GM23338 (cell line): ENCODE measurements at regions not wholly inside any gene's neighbourhood (a gene's known extent, or its start where the extent isn't known, plus 50 kb on each side); places are given as distances from the start of the nearest gene placed in this dataset.

Source experiments
- ATAC-seq: fragments of 200-7000 bp; cut with Tn5 transposase; 3 replicates; pipeline ENCODE4 v1.9.1; 2020
- DNase-seq: peaks from one replicate; pipeline ENCODE4 v3.0.0-alpha.2; 2015; ENCODE audit warnings: low spot score
- H2AFZ ChIP-seq: fragments of 200-600 bp; sonication (generic); 2 replicates; pipeline ENCODE4 v1.8.0; 2016; ENCODE audit warnings: antibody characterized with exemption, mild to moderate bottlenecking, moderate library complexity
- H3F3A ChIP-seq: fragments of 200-600 bp; sonication (generic); replicated peaks from 2 replicates; pipeline ENCODE4 v1.8.0; 2017; ENCODE audit warnings: antibody characterized with exemption, mixed run types, low read depth
- H3K27ac ChIP-seq: fragments of 200-600 bp; sonication (generic); 2 replicates; pipeline ENCODE4 v1.6.1; 2016; ENCODE audit warnings: low read depth
- H3K27me3 ChIP-seq: fragments of 200-600 bp; sonication (generic); 2 replicates; pipeline ENCODE4 v1.8.0; 2016; ENCODE audit warnings: mild to moderate bottlenecking, mixed run types, moderate library complexity; ENCODE audit not compliant: insufficient read depth
- H3K36me3 ChIP-seq: fragments of 200-600 bp; sonication (generic); 2 replicates; pipeline ENCODE4 v1.8.0; 2016; ENCODE audit warnings: mild to moderate bottlenecking; ENCODE audit not compliant: insufficient read depth
- H3K4me1 ChIP-seq: fragments of 200-600 bp; sonication (generic); 2 replicates; pipeline ENCODE4 v1.8.0; 2016; ENCODE audit warnings: mild to moderate bottlenecking, moderate library complexity; ENCODE audit not compliant: insufficient read depth
- H3K4me2 ChIP-seq: fragments of 200-600 bp; sonication (generic); 2 replicates; pipeline ENCODE4 v1.7.1; 2017; ENCODE audit warnings: mixed run types
- H3K4me3 ChIP-seq: fragments of 200-600 bp; sonication (generic); 2 replicates; pipeline ENCODE4 v1.6.1; 2016; ENCODE audit warnings: mixed run types
- H3K79me2 ChIP-seq: fragments of 200-600 bp; sonication (generic); replicated peaks from 2 replicates; pipeline ENCODE4 v1.8.0; 2017; ENCODE audit warnings: mild to moderate bottlenecking; ENCODE audit not compliant: insufficient read depth
- H3K9me2 ChIP-seq: fragments of 200-600 bp; sonication (generic); 2 replicates; pipeline ENCODE4 v1.8.0; 2017; ENCODE audit not compliant: insufficient read depth
- H4K20me1 ChIP-seq: fragments of 200-600 bp; sonication (generic); replicated peaks from 2 replicates; pipeline ENCODE4 v1.8.0; 2017; ENCODE audit warnings: mild to moderate bottlenecking; ENCODE audit not compliant: insufficient read depth
- H3K27ac Mint-ChIP-seq: 2 replicates; pipeline ENCODE4 v1.8.0; 2020; ENCODE audit warnings: inconsistent platforms, mild to moderate bottlenecking, moderate library complexity, mixed read lengths
- H3K27me3 Mint-ChIP-seq: 3 replicates; pipeline ENCODE4 v1.8.0; 2022; ENCODE audit warnings: low read depth, mild to moderate bottlenecking, moderate library complexity, mixed read lengths, inconsistent platforms; ENCODE audit not compliant: insufficient read depth, poor library complexity
- H3K36me3 Mint-ChIP-seq: 3 replicates; pipeline ENCODE4 v1.8.0; 2021; ENCODE audit warnings: low read depth, mild to moderate bottlenecking, inconsistent platforms, moderate library complexity, mixed read lengths
- H3K4me1 Mint-ChIP-seq: 3 replicates; pipeline ENCODE4 v1.8.0; 2020; ENCODE audit warnings: mild to moderate bottlenecking, inconsistent platforms, mixed read lengths
- H3K4me3 Mint-ChIP-seq: 3 replicates; pipeline ENCODE4 v1.8.0; 2021; ENCODE audit warnings: moderate library complexity, mild to moderate bottlenecking, inconsistent platforms, mixed read lengths
- H3K9me3 Mint-ChIP-seq: 3 replicates; pipeline ENCODE4 v1.8.0; 2020; ENCODE audit warnings: moderate library complexity, mild to moderate bottlenecking, inconsistent platforms, mixed read lengths
- ETS1 ChIP-seq: IDR thresholded peaks from 2 replicates; pipeline ENCODE4 v1.6.1; 2016; ENCODE audit warnings: antibody characterized with exemption
- EZH2 ChIP-seq: fragments of 200-600 bp; sonication (generic); IDR thresholded peaks from one replicate; pipeline ENCODE4 v1.8.0; 2017; ENCODE audit warnings: antibody characterized with exemption, mild to moderate bottlenecking, low read depth; ENCODE audit not compliant: unreplicated experiment
- EZH2phosphoT487 ChIP-seq: fragments of 200-600 bp; sonication (generic); IDR thresholded peaks from one replicate; pipeline ENCODE4 v1.8.1; 2018; ENCODE audit warnings: antibody characterized with exemption; ENCODE audit not compliant: unreplicated experiment
- JUNB ChIP-seq: IDR thresholded peaks from one replicate; pipeline ENCODE4 v1.6.1; 2016; ENCODE audit warnings: antibody characterized with exemption; ENCODE audit not compliant: unreplicated experiment
- NANOG ChIP-seq: IDR thresholded peaks from 2 replicates; pipeline ENCODE4 v1.6.1; 2016; ENCODE audit warnings: antibody characterized with exemption, borderline replicate concordance
- POLR2AphosphoS5 ChIP-seq: IDR thresholded peaks from 2 replicates; pipeline ENCODE4 v1.6.1; 2016; ENCODE audit warnings: antibody characterized with exemption, low read depth
- ZNF331 ChIP-seq: fragments of 250-450 bp; sonication (Bioruptor Pico); IDR thresholded peaks from 2 replicates; pipeline ENCODE4 v1.5.0; 2020; ENCODE audit warnings: low read depth, mild to moderate bottlenecking, moderate library complexity
- ZNF462 ChIP-seq: fragments of 250-450 bp; sonication (Bioruptor Pico); IDR thresholded peaks from 2 replicates; pipeline ENCODE4 v1.5.0; 2020; ENCODE audit warnings: mild to moderate bottlenecking, moderate library complexity
- TF ChIP-seq, protein P1 (sequence below): IDR thresholded peaks from one replicate; pipeline ENCODE4 v1.6.1; 2018; ENCODE audit warnings: antibody characterized with exemption; ENCODE audit not compliant: unreplicated experiment
- TF ChIP-seq, protein P2 (sequence below), 2 experiments: fragments of 200-600 bp in 1 of 2; sonication (generic) in 1 of 2; conservative IDR thresholded peaks; 2 replicates each; pipeline versions ENCODE4 v1.5.1 to v1.6.1; 2016 to 2017; ENCODE audit warnings: antibody characterized with exemption in 2 of 2, low read depth in 2 of 2, mild to moderate bottlenecking in 2 of 2, moderate library complexity in 1 of 2

GRCh38 chr9:135334953-135335460 lies 144.6 kb upstream of the PPP1R26 start:
- Histone ChIP-seq H3K9me2 (peaks cover 10% of the 10 kb centered on the region), H2AFZ (no peak overlapping the region), H3K4me2 (no peak overlapping the region), H3K27ac (no peak overlapping the region), H3F3A (peaks cover 10% of the 10 kb centered on the region; the same call in 1 of the 2 replicates), H3K79me2 (no peaks in the 10 kb centered on the region), H3K36me3 (no peaks in the 10 kb centered on the region), H4K20me1 (no peaks in the 10 kb centered on the region), H3K27me3 (no peaks in the 10 kb centered on the region), H3K4me3 (no peak overlapping the region), H3K4me1 (peaks cover 11% of the 10 kb centered on the region)
- H3K36me3 Mint-ChIP-seq = no peaks in the 10 kb centered on the region
- no peak for TF ChIP-seq ETS1
- no peak for TF ChIP-seq JUNB
- TF ChIP-seq, protein P1, sequence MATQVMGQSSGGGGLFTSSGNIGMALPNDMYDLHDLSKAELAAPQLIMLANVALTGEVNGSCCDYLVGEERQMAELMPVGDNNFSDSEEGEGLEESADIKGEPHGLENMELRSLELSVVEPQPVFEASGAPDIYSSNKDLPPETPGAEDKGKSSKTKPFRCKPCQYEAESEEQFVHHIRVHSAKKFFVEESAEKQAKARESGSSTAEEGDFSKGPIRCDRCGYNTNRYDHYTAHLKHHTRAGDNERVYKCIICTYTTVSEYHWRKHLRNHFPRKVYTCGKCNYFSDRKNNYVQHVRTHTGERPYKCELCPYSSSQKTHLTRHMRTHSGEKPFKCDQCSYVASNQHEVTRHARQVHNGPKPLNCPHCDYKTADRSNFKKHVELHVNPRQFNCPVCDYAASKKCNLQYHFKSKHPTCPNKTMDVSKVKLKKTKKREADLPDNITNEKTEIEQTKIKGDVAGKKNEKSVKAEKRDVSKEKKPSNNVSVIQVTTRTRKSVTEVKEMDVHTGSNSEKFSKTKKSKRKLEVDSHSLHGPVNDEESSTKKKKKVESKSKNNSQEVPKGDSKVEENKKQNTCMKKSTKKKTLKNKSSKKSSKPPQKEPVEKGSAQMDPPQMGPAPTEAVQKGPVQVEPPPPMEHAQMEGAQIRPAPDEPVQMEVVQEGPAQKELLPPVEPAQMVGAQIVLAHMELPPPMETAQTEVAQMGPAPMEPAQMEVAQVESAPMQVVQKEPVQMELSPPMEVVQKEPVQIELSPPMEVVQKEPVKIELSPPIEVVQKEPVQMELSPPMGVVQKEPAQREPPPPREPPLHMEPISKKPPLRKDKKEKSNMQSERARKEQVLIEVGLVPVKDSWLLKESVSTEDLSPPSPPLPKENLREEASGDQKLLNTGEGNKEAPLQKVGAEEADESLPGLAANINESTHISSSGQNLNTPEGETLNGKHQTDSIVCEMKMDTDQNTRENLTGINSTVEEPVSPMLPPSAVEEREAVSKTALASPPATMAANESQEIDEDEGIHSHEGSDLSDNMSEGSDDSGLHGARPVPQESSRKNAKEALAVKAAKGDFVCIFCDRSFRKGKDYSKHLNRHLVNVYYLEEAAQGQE = no peak
- no peak for TF ChIP-seq ZNF331 (CRISPR knock-in tag)
- no peak for TF ChIP-seq POLR2AphosphoS5
- no peak for TF ChIP-seq EZH2
- TF ChIP-seq NANOG = no peak
- TF ChIP-seq ZNF462 = no peak
- TF ChIP-seq EZH2phosphoT487 = no peak
- TF ChIP-seq, protein P2, sequence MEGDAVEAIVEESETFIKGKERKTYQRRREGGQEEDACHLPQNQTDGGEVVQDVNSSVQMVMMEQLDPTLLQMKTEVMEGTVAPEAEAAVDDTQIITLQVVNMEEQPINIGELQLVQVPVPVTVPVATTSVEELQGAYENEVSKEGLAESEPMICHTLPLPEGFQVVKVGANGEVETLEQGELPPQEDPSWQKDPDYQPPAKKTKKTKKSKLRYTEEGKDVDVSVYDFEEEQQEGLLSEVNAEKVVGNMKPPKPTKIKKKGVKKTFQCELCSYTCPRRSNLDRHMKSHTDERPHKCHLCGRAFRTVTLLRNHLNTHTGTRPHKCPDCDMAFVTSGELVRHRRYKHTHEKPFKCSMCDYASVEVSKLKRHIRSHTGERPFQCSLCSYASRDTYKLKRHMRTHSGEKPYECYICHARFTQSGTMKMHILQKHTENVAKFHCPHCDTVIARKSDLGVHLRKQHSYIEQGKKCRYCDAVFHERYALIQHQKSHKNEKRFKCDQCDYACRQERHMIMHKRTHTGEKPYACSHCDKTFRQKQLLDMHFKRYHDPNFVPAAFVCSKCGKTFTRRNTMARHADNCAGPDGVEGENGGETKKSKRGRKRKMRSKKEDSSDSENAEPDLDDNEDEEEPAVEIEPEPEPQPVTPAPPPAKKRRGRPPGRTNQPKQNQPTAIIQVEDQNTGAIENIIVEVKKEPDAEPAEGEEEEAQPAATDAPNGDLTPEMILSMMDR (conservative IDR thresholded peaks at IDR 0.05; ENCODE audit: low read depth in 2 of 2) = no peak
- no peaks in the 10 kb centered on the region for H3K9me3 Mint-ChIP-seq
- no peak overlapping the region for H3K27ac Mint-ChIP-seq
- H3K27me3 Mint-ChIP-seq = peaks cover 10% of the 10 kb centered on the region
- no peak for ATAC-seq
- peaks cover 23% of the 10 kb centered on the region for H3K4me1 Mint-ChIP-seq
- no peak for DNase-seq
- no peak overlapping the region for H3K4me3 Mint-ChIP-seq
